Astrocyte of the spinal cord (primary cell): ENCODE measurements at regions not wholly inside any gene's neighbourhood (a gene's known extent, or its start where the extent isn't known, plus 50 kb on each side); places are given as distances from the start of the nearest gene placed in this dataset.

Experiments
- DNase-seq: peaks from one replicate; pipeline ENCODE4 v3.0.0; 2011; ENCODE audit warnings: low read depth, low spot score
- H3K4me3 ChIP-seq: 2 replicates; pipeline ENCODE4 v1.5.1; 2011; ENCODE audit warnings: low read depth, mild to moderate bottlenecking, low read length, moderate library complexity
- CTCF ChIP-seq: IDR thresholded peaks from 2 replicates; pipeline ENCODE4 v1.5.1; 2012; ENCODE audit warnings: low read depth, mild to moderate bottlenecking, low read length, inconsistent platforms
- in situ Hi-C: cut with HindIII; loops from 2 replicates; pipeline ENCODE4 v1.10.0; 2017; ENCODE audit warnings: low sequenced_read_pairs

GRCh38 chr10:37639200-37639599, 218.2 kb downstream of the ZNF248 start:
- DNase-seq = no peak
- no peak for TF ChIP-seq CTCF
- in situ Hi-C loops = no loop called here
- H3K4me3 ChIP-seq = no peak overlapping the region

GRCh38 chr10:37638569-37638968, 218.8 kb downstream of the ZNF248 start:
- DNase-seq = no peak
- in situ Hi-C loops = no loop called here
- no peak overlapping the region for H3K4me3 ChIP-seq
- TF ChIP-seq CTCF = no peak

- no peak overlapping the region for H3K4me3 ChIP-seq
- DNase-seq = no peak
- TF ChIP-seq CTCF = no peak
- in situ Hi-C loops = no loop called here
Observed at GRCh38 chr10:37634351-37634880, 223.0 kb downstream of the ZNF248 start.

GRCh38 chr10:37632641-37633040, 224.8 kb downstream of the ZNF248 start:
- DNase-seq = no peak
- no peak for TF ChIP-seq CTCF
- no peak overlapping the region for H3K4me3 ChIP-seq
- in situ Hi-C loops = no loop called here

- DNase-seq = no peak
- no peak overlapping the region for H3K4me3 ChIP-seq
- no peak for TF ChIP-seq CTCF
- in situ Hi-C loops = no loop called here
Observed at GRCh38 chr10:37623506-37623905, 233.9 kb downstream of the ZNF248 start.

GRCh38 chr10:37619336-37619735, 238.1 kb downstream of the ZNF248 start:
- in situ Hi-C loops = no loop called here
- no peak for TF ChIP-seq CTCF
- H3K4me3 ChIP-seq = no peak overlapping the region
- DNase-seq = no peak

GRCh38 chr10:37588299-37588698, 269.1 kb downstream of the ZNF248 start:
- in situ Hi-C loops = no loop called here
- no peak for DNase-seq
- TF ChIP-seq CTCF = no peak
- no peak overlapping the region for H3K4me3 ChIP-seq
